ENCODE measurements at regions not wholly inside any gene's neighbourhood (a gene's known extent, or its start where the extent isn't known, plus 50 kb on each side); places are given as distances from the start of the nearest gene placed in this dataset.
"Not testable (repeated sequence)": the region's sequence is repeated elsewhere in the genome, so short reads cannot be mapped to it uniquely, and the experiment has no call there.

GRCh38 chrX:127439676-127440075 is 612.5 kb downstream of the ACTRT1 start:
- no peak for DNase-seq

- no peak for DNase-seq
Measured at GRCh38 chrX:127405946-127406345, 586.4 kb downstream of the PRR32 start.

GRCh38 chrX:127404161-127404560 is 584.6 kb downstream of the PRR32 start:
- DNase-seq, result no peak

GRCh38 chrX:127400231-127400630 is 580.7 kb downstream of the PRR32 start:
- DNase-seq, result not testable (repeated sequence)

GRCh38 chrX:127390316-127390715 is 570.8 kb downstream of the PRR32 start:
- DNase-seq, result no peak

- DNase-seq, result no peak
Measured at GRCh38 chrX:127389900-127390299, 570.4 kb downstream of the PRR32 start.

Data from OCI-M1 (cell line).